OCI-LY1 (cell line): ENCODE measurements at regions not wholly inside any gene's neighbourhood (a gene's known extent, or its start where the extent isn't known, plus 50 kb on each side); places are given as distances from the start of the nearest gene placed in this dataset.

Source experiments
- H2AFZ ChIP-seq: fragments of 200-600 bp; sonication (generic), shearing (Covaris generic); 2 replicates; pipeline ENCODE4 v1.6.0; 2014; ENCODE audit warnings: antibody characterized with exemption, mild to moderate bottlenecking, low read length
- H3F3A ChIP-seq: fragments of 200-600 bp; sonication (generic), shearing (Covaris generic); 2 replicates; pipeline ENCODE4 v1.6.0; 2014; ENCODE audit warnings: mild to moderate bottlenecking, antibody characterized with exemption, low read length, moderate library complexity; ENCODE audit not compliant: insufficient read depth
- H3K27ac ChIP-seq: fragments of 200-600 bp; sonication (generic); 2 replicates; pipeline ENCODE4 v1.5.1; 2014; ENCODE audit warnings: low read length, mixed run types, mild to moderate bottlenecking, low read depth; ENCODE audit not compliant: poor library complexity, severe bottlenecking
- H3K27me3 ChIP-seq: fragments of 200-600 bp; sonication (generic); 2 replicates; pipeline ENCODE4 v1.6.0; 2014; ENCODE audit warnings: antibody characterized with exemption, mild to moderate bottlenecking, low read length, moderate library complexity; ENCODE audit not compliant: insufficient read depth
- H3K36me3 ChIP-seq: fragments of 200-600 bp; sonication (generic); 2 replicates; pipeline ENCODE4 v1.6.1; 2014; ENCODE audit warnings: mild to moderate bottlenecking, antibody characterized with exemption, low read length, moderate library complexity, mixed read lengths; ENCODE audit not compliant: insufficient read depth
- H3K4me1 ChIP-seq: fragments of 200-600 bp; sonication (generic); 2 replicates; pipeline ENCODE4 v1.5.1; 2014; ENCODE audit warnings: mild to moderate bottlenecking, low read length, moderate library complexity; ENCODE audit not compliant: insufficient read depth, severe bottlenecking
- H3K4me2 ChIP-seq: fragments of 200-600 bp; sonication (generic), shearing (Covaris generic); 2 replicates; pipeline ENCODE4 v1.6.1; 2014; ENCODE audit warnings: low read length
- H3K4me3 ChIP-seq: fragments of 200-600 bp; sonication (generic); 2 replicates; pipeline ENCODE4 v1.5.1; 2014; ENCODE audit warnings: low read length, low read depth, mild to moderate bottlenecking, mixed read lengths; ENCODE audit not compliant: poor library complexity, severe bottlenecking
- H3K79me2 ChIP-seq: fragments of 200-600 bp; shearing (Covaris generic); 2 replicates; pipeline ENCODE4 v1.6.1; 2016; ENCODE audit warnings: mixed run types, low read length, mixed read lengths; ENCODE audit not compliant: insufficient read depth
- H3K9ac ChIP-seq: fragments of 200-600 bp; sonication (generic), shearing (Covaris generic); 2 replicates; pipeline ENCODE4 v1.6.1; 2014; ENCODE audit warnings: mild to moderate bottlenecking, low read length, mixed read lengths
- H3K9me2 ChIP-seq: fragments of 200-600 bp; sonication (generic), shearing (Covaris generic); 2 replicates; pipeline ENCODE4 v1.6.1; 2014; ENCODE audit warnings: low read depth, mild to moderate bottlenecking, low read length, mixed read lengths
- H3K9me3 ChIP-seq: fragments of 200-600 bp; shearing (Covaris generic); 2 replicates; pipeline ENCODE4 v1.6.1; 2014; ENCODE audit warnings: low read length, mixed read lengths
- H4K20me1 ChIP-seq: fragments of 200-600 bp; sonication (generic), shearing (Covaris generic); 2 replicates; pipeline ENCODE4 v1.6.0; 2016; ENCODE audit warnings: mild to moderate bottlenecking, low read length; ENCODE audit not compliant: insufficient read depth
- CTCF ChIP-seq: fragments of 200-600 bp; sonication (generic), shearing (Covaris generic); IDR thresholded peaks from 2 replicates; pipeline ENCODE4 v1.5.1; 2017; ENCODE audit warnings: mild to moderate bottlenecking, antibody characterized with exemption, low read length, moderate library complexity, mixed read lengths
- EZH2 ChIP-seq: fragments of 200-600 bp; sonication (generic), shearing (Covaris generic); IDR thresholded peaks from 2 replicates; pipeline ENCODE4 v1.8.0; 2017; ENCODE audit warnings: borderline replicate concordance, mixed run types, mild to moderate bottlenecking, antibody characterized with exemption, low read length, moderate library complexity, mixed read lengths

- Histone ChIP-seq H3K4me3 (no peak overlapping the region), H3K4me1 (no peaks in the 10 kb centered on the region), H3K9ac (no peak overlapping the region), H2AFZ (no peak overlapping the region), H3F3A (no peaks in the 10 kb centered on the region), H3K9me3 (no peaks in the 10 kb centered on the region), H4K20me1 (no peaks in the 10 kb centered on the region), H3K4me2 (no peak overlapping the region), H3K9me2 (no peaks in the 10 kb centered on the region), H3K36me3 (no peaks in the 10 kb centered on the region), H3K27ac (no peak overlapping the region), H3K27me3 (no peaks in the 10 kb centered on the region), H3K79me2 (no peaks in the 10 kb centered on the region)
- TF ChIP-seq CTCF, result no peak
- no peak for TF ChIP-seq EZH2
These were observed 608.1 kb downstream of the ZNF385D start for GRCh38 chr3:21142949-21143348.

GRCh38 chr3:21142031-21142430, 609.0 kb downstream of the ZNF385D start:
- no peaks in the 10 kb centered on the region for H3K27me3 ChIP-seq
- H3K9me3 ChIP-seq, result no peaks in the 10 kb centered on the region
- TF ChIP-seq EZH2 (no peak), CTCF (no peak)
- H4K20me1 ChIP-seq, result no peaks in the 10 kb centered on the region
- H3K4me2 ChIP-seq, result no peak overlapping the region
- H2AFZ ChIP-seq, result no peak overlapping the region
- no peak overlapping the region for H3K27ac ChIP-seq
- H3K79me2 ChIP-seq, result no peaks in the 10 kb centered on the region
- H3K4me3 ChIP-seq, result no peak overlapping the region
- H3K4me1 ChIP-seq, result no peaks in the 10 kb centered on the region
- H3F3A ChIP-seq, result no peaks in the 10 kb centered on the region
- no peaks in the 10 kb centered on the region for H3K36me3 ChIP-seq
- no peaks in the 10 kb centered on the region for H3K9me2 ChIP-seq
- H3K9ac ChIP-seq, result no peak overlapping the region

- Histone ChIP-seq H4K20me1 (no peaks in the 10 kb centered on the region), H3K27me3 (no peaks in the 10 kb centered on the region), H3K9me3 (no peaks in the 10 kb centered on the region), H3K36me3 (no peaks in the 10 kb centered on the region), H2AFZ (no peak overlapping the region), H3K4me3 (no peak overlapping the region), H3K27ac (no peak overlapping the region), H3K4me1 (no peaks in the 10 kb centered on the region), H3K79me2 (no peaks in the 10 kb centered on the region), H3K9ac (no peak overlapping the region), H3F3A (no peaks in the 10 kb centered on the region), H3K4me2 (no peak overlapping the region), H3K9me2 (no peaks in the 10 kb centered on the region)
- no peak for TF ChIP-seq CTCF
These were observed 610.2 kb downstream of the ZNF385D start for GRCh38 chr3:21140785-21141184.
